Ovary (tissue), 7 donors: ENCODE measurements at regions not wholly inside any gene's neighbourhood (a gene's known extent, or its start where the extent isn't known, plus 50 kb on each side); places are given as distances from the start of the nearest gene placed in this dataset.

Source experiments
- DNase-seq, 5 donors: peaks; one replicate each; pipeline ENCODE4 v3.0.0-alpha.2; 2019 to 2020
- H3K27ac ChIP-seq, 2 donors: fragments of 200-600 bp; one replicate each; pipeline versions ENCODE4 v1.5.1 to v1.8.0; 2019 to 2022
- H3K27me3 ChIP-seq: fragments of 200-600 bp; one replicate; pipeline ENCODE4 v1.8.0; 2022
- H3K36me3 ChIP-seq: fragments of 200-600 bp; sonication (generic); one replicate; pipeline ENCODE4 v1.5.1; 2019
- H3K4me1 ChIP-seq: one replicate; pipeline ENCODE4 v1.8.1; 2013; ENCODE audit warnings: mild to moderate bottlenecking, moderate library complexity; ENCODE audit not compliant: insufficient read depth
- H3K4me3 ChIP-seq: fragments of 200-600 bp; sonication (generic); one replicate; pipeline ENCODE4 v1.5.1; 2017
- H3K9me3 ChIP-seq, 2 donors: fragments of 200-600 bp in 1 of 2; sonication (generic) in 1 of 2; one replicate each; pipeline versions ENCODE4 v1.5.1 to v1.8.1; 2013 to 2019; ENCODE audit warnings: mild to moderate bottlenecking in 1 of 2, moderate library complexity in 1 of 2
- EP300 ChIP-seq: sonication (generic); formaldehyde crosslinking; IDR thresholded peaks from one replicate; pipeline ENCODE4 v1.6.1; 2017; ENCODE audit warnings: antibody characterized with exemption
- POLR2A ChIP-seq: fragments of 450-650 bp; IDR thresholded peaks from one replicate; pipeline ENCODE4 v1.6.1; 2017; ENCODE audit warnings: antibody characterized with exemption, mild to moderate bottlenecking, moderate library complexity
- WGBS, 3 donors: extraction: QIAGEN DNeasy Blood & Tissue Kit in 1 of 3; methylation state at CpG; one replicate each; pipeline versions ENCODE4 v1.1.5 to v1.1.7; 2013 to 2017; 5-methylcytosine and 5-hydroxymethylcytosine counted together
- intact Hi-C, 4 donors: fragments of 100-400 bp; cut with DNase I; formaldehyde crosslinking; loops; one replicate each; pipeline versions ENCODE4 v1.11.0 to v1.15.1; 2022 to 2023
- TF ChIP-seq, protein P1 (sequence below), 3 donors: fragments of 450-650 bp in 2 of 3; fragments of 200-600 bp in 1 of 3; IDR thresholded peaks; one replicate each; pipeline versions ENCODE4 v1.5.1 to v1.8.0; 2016 to 2022; ENCODE audit warnings: antibody characterized with exemption in 3 of 3, mild to moderate bottlenecking in 1 of 3
- donor health status: DM: no; HTN: no; CAD: no; lungs with moderate emphysema.
- donor health status: DM: no; HTN: no; CAD: no.
- donor health status: Bipolar disorder and iron deficiency.
- donor health status: DM: no; HTN: no; CAD: no.
- donor health status: DM: yes; HTN: yes; CAD: no.

DNA sequence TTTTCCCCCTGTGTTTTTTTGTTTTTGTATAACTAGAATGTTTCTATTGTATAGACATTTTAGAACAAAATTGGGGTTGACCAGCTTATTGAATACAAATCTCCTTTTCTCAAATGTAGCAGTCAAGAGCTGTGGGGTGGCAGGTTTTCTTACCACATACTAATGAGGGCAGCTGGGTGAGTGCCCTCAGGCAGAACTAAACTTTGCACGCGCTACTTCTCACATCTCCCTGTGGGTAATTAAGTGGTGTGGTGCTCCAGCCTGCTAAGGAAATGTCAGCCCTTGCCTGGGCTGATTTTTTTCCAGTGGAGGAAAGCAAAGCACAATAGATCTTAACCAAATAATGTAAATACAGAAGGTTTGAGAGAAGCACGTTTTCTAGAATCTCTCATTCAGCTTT is 717.6 kb upstream of the TENM3 start:
- intact Hi-C loops: no loop called here
- DNase-seq: no peak
- H3K9me3 ChIP-seq: no peaks in the 10 kb centered on the region

DNA sequence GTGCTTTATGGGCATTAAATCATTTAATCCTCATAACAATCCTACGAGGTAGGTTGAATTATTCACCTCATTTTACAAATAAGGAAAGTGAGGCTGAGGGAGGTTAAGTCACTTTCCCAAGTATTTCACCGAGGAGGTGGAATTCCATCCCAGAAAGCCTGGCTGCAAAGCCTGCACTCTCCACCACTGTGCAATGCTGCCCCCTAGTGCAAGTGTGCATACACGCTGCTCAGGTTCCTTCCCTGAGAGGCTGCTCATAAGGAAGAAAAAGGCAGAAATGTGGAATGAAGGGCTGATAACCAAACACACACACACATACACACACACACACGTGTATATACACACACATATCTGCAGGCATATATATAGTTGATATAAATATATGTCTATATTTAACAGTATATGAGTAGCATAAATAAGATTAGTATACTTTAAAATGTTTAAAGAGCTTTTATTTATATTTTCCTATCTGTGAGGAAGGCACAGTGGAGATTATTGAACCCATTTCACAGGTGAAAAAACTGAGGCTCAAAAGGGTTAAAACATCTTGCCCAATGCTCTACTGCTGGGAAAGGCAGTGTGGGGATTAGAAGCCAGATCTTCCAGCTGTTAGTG is 714.5 kb upstream of the TENM3 start:
- TF ChIP-seq EP300 (no peak), POLR2A (no peak)
- TF ChIP-seq, protein P1, sequence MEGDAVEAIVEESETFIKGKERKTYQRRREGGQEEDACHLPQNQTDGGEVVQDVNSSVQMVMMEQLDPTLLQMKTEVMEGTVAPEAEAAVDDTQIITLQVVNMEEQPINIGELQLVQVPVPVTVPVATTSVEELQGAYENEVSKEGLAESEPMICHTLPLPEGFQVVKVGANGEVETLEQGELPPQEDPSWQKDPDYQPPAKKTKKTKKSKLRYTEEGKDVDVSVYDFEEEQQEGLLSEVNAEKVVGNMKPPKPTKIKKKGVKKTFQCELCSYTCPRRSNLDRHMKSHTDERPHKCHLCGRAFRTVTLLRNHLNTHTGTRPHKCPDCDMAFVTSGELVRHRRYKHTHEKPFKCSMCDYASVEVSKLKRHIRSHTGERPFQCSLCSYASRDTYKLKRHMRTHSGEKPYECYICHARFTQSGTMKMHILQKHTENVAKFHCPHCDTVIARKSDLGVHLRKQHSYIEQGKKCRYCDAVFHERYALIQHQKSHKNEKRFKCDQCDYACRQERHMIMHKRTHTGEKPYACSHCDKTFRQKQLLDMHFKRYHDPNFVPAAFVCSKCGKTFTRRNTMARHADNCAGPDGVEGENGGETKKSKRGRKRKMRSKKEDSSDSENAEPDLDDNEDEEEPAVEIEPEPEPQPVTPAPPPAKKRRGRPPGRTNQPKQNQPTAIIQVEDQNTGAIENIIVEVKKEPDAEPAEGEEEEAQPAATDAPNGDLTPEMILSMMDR (IDR thresholded peaks at IDR 0.05): no peak
- no peak overlapping the region for H3K27ac ChIP-seq
- H3K27me3 ChIP-seq: no peaks in the 10 kb centered on the region
- peak in 3 of 5 donors; percentile 17 to 36 (median 20) for DNase-seq
- H3K4me3 ChIP-seq: no peak overlapping the region
- WGBS, 3 donors: 8 to 14% (median 12%) methylated on average over 4 of the region's 4 CpGs
- H3K36me3 ChIP-seq: no peaks in the 10 kb centered on the region
- no peaks in the 10 kb centered on the region for H3K4me1 ChIP-seq
- no peaks in the 10 kb centered on the region for H3K9me3 ChIP-seq
- intact Hi-C loops: no loop called here

More for the DNA sequence above, 717.6 kb upstream of the TENM3 start:
- WGBS, 3 donors: 43 to 67% (median 54%) methylated on average over 3 of the region's 3 CpGs
- no peak overlapping the region for H3K4me3 ChIP-seq
- no peaks in the 10 kb centered on the region for H3K27me3 ChIP-seq
- H3K36me3 ChIP-seq: no peaks in the 10 kb centered on the region
- H3K4me1 ChIP-seq: no peaks in the 10 kb centered on the region
- no peak overlapping the region for H3K27ac ChIP-seq
- TF ChIP-seq, protein P1 (IDR thresholded peaks at IDR 0.05): no peak

DNA sequence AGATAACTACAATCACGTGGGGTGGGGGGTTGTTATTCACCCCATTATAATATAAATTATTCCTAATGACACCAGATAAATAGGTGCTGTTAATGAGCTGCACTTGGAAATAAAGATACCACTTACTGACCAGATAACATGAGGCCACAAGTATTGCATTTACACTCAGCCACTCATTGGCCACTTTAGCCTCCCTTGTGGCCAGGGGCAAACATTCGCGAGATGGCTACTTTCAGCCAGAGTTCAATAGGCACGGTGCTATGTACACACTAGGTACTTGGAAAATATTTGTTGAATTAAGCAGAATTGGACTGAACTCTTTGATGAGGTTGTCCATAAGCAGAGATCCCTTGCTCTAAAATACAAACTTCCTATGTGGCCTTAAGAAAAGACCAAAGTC is 713.7 kb upstream of the TENM3 start:
- intact Hi-C loops: no loop called here
- no peak for TF ChIP-seq POLR2A
- TF ChIP-seq, protein P1 (IDR thresholded peaks at IDR 0.05): no peak
- TF ChIP-seq EP300: no peak
- WGBS, 3 donors: 39 to 49% (median 42%) methylated on average over 4 of the region's 4 CpGs

DNA sequence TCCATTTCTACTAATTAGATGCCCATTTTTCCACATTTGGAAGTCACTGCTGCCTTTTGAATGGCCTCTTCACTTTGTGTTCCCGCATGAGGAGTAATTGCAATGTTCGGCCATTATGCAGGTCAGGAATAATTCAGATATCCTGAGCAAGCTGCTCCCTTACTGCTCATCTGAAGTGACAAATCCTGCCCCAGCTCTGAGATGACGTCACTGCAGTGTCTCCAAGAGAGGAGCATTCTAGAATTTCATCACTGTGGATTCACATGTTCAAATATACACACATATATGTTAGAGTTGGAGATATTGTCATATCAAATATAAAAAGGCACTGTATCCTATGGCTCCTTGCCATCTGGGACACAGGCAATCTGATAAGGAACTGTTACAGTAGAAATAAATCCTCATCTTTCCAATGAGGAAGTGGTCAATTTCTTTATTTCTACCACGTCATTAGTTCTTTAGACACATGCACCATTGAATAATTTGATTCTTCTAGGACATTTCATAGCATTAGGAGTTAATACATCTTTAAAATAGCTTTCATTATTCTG is 706.9 kb upstream of the TENM3 start:
- intact Hi-C loops: no loop called here
- Histone ChIP-seq H3K4me3 (no peak overlapping the region), H3K9me3 (no peaks in the 10 kb centered on the region), H3K27me3 (no peaks in the 10 kb centered on the region), H3K36me3 (no peaks in the 10 kb centered on the region), H3K4me1 (no peaks in the 10 kb centered on the region), H3K27ac (no peak overlapping the region)
- TF ChIP-seq, protein P1 (IDR thresholded peaks at IDR 0.05): no peak
- no peak for TF ChIP-seq POLR2A
- TF ChIP-seq EP300: no peak
- DNase-seq: no peak
- WGBS, 3 donors: 84 to 88% (median 86%) methylated on average over 4 of the region's 4 CpGs

More for the DNA sequence above, 713.7 kb upstream of the TENM3 start:
- no peaks in the 10 kb centered on the region for H3K36me3 ChIP-seq
- no peaks in the 10 kb centered on the region for H3K4me1 ChIP-seq
- H3K4me3 ChIP-seq: no peak overlapping the region
- no peak overlapping the region for H3K27ac ChIP-seq
- DNase-seq: no peak
- H3K9me3 ChIP-seq: no peaks in the 10 kb centered on the region
- H3K27me3 ChIP-seq: no peaks in the 10 kb centered on the region
